ENCODE measurements at regions not wholly inside any gene's neighbourhood (a gene's known extent, or its start where the extent isn't known, plus 50 kb on each side); places are given as distances from the start of the nearest gene placed in this dataset.

DNA sequence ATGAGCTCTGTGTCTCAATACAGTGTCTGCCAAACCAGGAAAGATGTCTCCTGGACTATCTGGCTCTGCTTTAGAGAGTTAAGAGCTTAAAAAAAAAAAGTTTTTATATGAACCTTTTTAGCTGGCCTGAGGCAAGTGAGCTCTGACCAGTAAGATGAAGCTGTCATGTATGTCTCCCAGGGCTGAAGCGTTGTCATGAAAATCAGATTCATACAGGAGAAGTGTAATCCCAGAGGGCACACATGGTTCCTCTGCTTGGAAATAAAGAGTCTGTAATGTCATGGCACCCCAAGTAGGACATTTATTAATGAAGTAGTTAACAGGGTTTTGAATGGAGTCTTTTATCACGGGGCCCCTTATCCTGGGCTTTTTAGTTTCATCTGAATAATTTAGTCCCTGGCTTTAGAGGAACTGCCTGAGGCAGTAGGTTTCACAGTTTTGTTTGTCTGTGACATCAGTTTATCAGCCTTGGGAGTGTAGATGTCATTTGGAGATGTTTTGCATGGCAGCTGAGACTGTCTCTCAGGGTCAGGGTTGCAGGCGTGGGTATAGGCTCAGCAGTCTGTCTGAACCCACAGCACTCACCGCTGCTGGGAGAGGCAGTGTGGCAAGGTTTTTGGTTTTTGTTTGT lies 223.3 kb downstream of the DIRAS2 start:
- no peak overlapping the region for H3K27ac Mint-ChIP-seq (ENCODE audit: unreplicated experiment)
- no peaks in the 10 kb centered on the region for H3K27me3 Mint-ChIP-seq (ENCODE audit: unreplicated experiment)
- H3K9me3 Mint-ChIP-seq (ENCODE audit: unreplicated experiment) = no peaks in the 10 kb centered on the region
- no peak overlapping the region for H3K4me3 Mint-ChIP-seq (ENCODE audit: unreplicated experiment)
- DNase-seq = no peak
- TF ChIP-seq, protein P1, sequence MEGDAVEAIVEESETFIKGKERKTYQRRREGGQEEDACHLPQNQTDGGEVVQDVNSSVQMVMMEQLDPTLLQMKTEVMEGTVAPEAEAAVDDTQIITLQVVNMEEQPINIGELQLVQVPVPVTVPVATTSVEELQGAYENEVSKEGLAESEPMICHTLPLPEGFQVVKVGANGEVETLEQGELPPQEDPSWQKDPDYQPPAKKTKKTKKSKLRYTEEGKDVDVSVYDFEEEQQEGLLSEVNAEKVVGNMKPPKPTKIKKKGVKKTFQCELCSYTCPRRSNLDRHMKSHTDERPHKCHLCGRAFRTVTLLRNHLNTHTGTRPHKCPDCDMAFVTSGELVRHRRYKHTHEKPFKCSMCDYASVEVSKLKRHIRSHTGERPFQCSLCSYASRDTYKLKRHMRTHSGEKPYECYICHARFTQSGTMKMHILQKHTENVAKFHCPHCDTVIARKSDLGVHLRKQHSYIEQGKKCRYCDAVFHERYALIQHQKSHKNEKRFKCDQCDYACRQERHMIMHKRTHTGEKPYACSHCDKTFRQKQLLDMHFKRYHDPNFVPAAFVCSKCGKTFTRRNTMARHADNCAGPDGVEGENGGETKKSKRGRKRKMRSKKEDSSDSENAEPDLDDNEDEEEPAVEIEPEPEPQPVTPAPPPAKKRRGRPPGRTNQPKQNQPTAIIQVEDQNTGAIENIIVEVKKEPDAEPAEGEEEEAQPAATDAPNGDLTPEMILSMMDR (IDR thresholded peaks at IDR 0.05; ENCODE audit: partially characterized antibody, unreplicated experiment) = no peak
- H3K4me1 Mint-ChIP-seq (ENCODE audit: low read depth, unreplicated experiment) = peaks cover 2% of the 10 kb centered on the region
- H3K36me3 Mint-ChIP-seq (ENCODE audit: unreplicated experiment) = no peaks in the 10 kb centered on the region

DNA sequence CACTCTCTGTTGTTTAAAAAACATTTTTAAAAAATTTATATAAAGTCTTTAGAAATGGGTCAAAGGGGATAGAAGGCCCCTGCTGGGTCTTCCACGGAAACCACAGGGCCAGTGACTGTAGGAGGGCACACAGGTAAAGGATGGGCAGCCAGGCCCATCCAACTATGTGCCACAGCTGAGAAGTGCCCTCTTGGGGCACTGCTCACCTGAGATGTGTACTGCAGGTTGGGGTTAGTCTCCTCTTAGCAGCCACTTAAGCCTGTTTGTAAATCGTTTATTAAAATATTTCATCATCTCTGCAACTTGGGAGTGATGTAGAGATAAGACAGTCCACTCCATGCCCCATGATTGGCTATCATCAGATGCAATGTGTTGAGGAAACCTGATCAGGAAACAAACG lies 222.4 kb downstream of the DIRAS2 start:
- Mint-ChIP-seq H3K4me1 (ENCODE audit: low read depth, unreplicated experiment) (peaks cover 2% of the 10 kb centered on the region), H3K27ac (ENCODE audit: unreplicated experiment) (no peak overlapping the region), H3K9me3 (ENCODE audit: unreplicated experiment) (no peaks in the 10 kb centered on the region), H3K4me3 (ENCODE audit: unreplicated experiment) (no peak overlapping the region), H3K36me3 (ENCODE audit: unreplicated experiment) (no peaks in the 10 kb centered on the region), H3K27me3 (ENCODE audit: unreplicated experiment) (no peaks in the 10 kb centered on the region)
- no peak for DNase-seq
- TF ChIP-seq, protein P1 (IDR thresholded peaks at IDR 0.05; ENCODE audit: partially characterized antibody, unreplicated experiment) = no peak

DNA sequence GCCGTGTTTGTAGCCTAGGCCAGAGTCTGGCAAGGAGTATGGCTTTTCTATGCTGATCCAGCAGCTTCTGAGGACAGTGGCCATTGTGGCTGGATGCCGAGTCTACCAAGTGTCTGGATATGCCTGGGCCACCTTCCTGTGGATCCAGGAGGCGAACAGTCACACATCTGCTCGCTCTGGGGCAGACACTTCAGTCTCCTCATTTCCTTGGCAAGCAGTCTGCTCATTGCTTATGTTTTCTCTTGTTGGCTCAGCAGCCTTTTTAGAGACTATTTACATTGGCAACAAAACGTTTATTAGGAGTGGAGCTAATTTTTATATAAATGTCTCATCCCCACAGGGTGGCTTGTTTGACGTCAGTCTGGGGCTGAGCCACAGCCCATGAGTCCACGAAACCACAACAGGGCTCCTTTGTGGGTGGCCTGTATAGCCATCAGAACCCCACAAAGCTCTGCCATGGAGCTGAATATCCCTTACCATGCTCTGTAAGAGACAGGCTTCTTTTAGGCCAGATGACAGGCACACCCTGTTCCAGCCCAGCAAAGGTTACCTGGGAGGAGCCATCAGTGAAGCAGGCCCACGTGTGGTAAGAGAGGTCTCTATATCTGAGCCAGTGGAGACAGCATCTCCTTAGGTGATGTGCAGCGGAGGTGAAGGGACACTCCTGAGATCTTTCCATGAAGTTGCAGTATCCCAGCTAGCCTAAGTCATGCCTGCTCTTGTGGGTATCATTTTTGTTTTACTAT lies 221.7 kb downstream of the DIRAS2 start:
- H3K9me3 Mint-ChIP-seq (ENCODE audit: unreplicated experiment) = no peaks in the 10 kb centered on the region
- peaks cover 2% of the 10 kb centered on the region for H3K4me1 Mint-ChIP-seq (ENCODE audit: low read depth, unreplicated experiment)
- H3K4me3 Mint-ChIP-seq (ENCODE audit: unreplicated experiment) = no peak overlapping the region
- no peaks in the 10 kb centered on the region for H3K27me3 Mint-ChIP-seq (ENCODE audit: unreplicated experiment)
- TF ChIP-seq, protein P1 (IDR thresholded peaks at IDR 0.05; ENCODE audit: partially characterized antibody, unreplicated experiment) = no peak
- DNase-seq = no peak
- no peaks in the 10 kb centered on the region for H3K36me3 Mint-ChIP-seq (ENCODE audit: unreplicated experiment)
- H3K27ac Mint-ChIP-seq (ENCODE audit: unreplicated experiment) = no peak overlapping the region

DNA sequence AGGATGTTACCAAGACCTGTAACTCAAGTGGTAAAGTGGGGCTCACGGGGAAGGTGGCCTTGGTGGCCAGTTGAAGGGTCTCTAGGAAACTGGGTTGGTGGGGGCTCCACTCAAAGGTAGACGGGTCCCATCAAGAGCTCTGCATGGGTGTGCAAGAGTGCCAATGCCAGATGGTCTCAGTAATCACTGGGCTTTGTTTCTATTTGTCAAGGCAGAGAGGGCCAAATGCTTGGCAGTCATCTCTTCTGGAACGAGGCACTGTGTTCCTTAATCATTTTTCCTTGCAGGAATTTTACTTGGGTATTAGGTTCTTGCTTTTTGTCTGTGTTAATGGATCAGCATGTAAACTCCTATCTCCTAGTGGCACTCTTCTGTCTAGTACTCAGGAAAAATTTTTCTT lies 220.8 kb downstream of the DIRAS2 start:
- no peak for DNase-seq
- Mint-ChIP-seq H3K27me3 (ENCODE audit: unreplicated experiment) (no peaks in the 10 kb centered on the region), H3K4me1 (ENCODE audit: low read depth, unreplicated experiment) (peaks cover 2% of the 10 kb centered on the region), H3K9me3 (ENCODE audit: unreplicated experiment) (no peaks in the 10 kb centered on the region), H3K36me3 (ENCODE audit: unreplicated experiment) (no peaks in the 10 kb centered on the region), H3K4me3 (ENCODE audit: unreplicated experiment) (no peak overlapping the region), H3K27ac (ENCODE audit: unreplicated experiment) (no peak overlapping the region)
- TF ChIP-seq, protein P1 (IDR thresholded peaks at IDR 0.05; ENCODE audit: partially characterized antibody, unreplicated experiment) = no peak

DNA sequence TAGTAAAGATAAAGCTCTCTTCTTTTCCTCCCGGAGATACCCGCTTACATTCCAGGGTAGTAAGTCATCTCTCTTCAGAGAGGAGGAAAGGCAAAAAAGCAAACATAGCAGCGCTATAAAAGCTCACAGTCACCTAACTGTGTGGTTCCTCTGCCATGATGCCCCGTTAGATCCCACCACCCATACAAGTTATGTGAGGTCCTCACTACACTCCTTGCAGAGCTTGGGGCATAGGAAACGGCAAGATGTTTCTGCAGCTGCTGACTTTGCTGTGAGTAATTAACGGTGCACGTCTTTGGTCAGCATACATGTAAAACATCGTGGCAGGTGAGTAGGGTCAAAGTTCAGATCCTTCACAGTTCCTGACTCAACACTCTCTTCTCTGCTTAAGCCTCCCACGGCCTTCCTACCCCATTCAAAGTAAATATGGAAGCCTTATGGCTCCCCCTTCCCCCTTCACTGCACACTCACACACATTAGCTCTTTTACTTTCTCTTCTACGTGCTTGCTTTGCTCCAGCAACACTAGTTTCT lies 218.9 kb downstream of the DIRAS2 start:
- peaks cover 2% of the 10 kb centered on the region for H3K4me1 Mint-ChIP-seq (ENCODE audit: low read depth, unreplicated experiment)
- H3K9me3 Mint-ChIP-seq (ENCODE audit: unreplicated experiment) = no peaks in the 10 kb centered on the region
- H3K27me3 Mint-ChIP-seq (ENCODE audit: unreplicated experiment) = no peaks in the 10 kb centered on the region
- H3K4me3 Mint-ChIP-seq (ENCODE audit: unreplicated experiment) = no peak overlapping the region
- no peak overlapping the region for H3K27ac Mint-ChIP-seq (ENCODE audit: unreplicated experiment)
- no peaks in the 10 kb centered on the region for H3K36me3 Mint-ChIP-seq (ENCODE audit: unreplicated experiment)
- TF ChIP-seq, protein P1 (IDR thresholded peaks at IDR 0.05; ENCODE audit: partially characterized antibody, unreplicated experiment) = no peak
- DNase-seq = no peak

Measured in glutamatergic neuron (in vitro differentiated cells).